SK-N-MC (cell line): ENCODE measurements at regions not wholly inside any gene's neighbourhood (a gene's known extent, or its start where the extent isn't known, plus 50 kb on each side); places are given as distances from the start of the nearest gene placed in this dataset.

ENCODE experiments used
- EZH2 ChIP-seq: fragments of 200-600 bp; sonication (generic); IDR thresholded peaks from one replicate; pipeline ENCODE4 v1.6.1; 2017; ENCODE audit warnings: antibody characterized with exemption
- FOXP2 ChIP-seq: optimal IDR thresholded peaks from 2 replicates; pipeline ENCODE3; 2011; ENCODE audit warnings: mild to moderate bottlenecking, moderate library complexity; ENCODE audit not compliant: insufficient read depth; ENCODE audit errors: extremely low read length, control extremely low read depth
- POLR2AphosphoS5 ChIP-seq: IDR thresholded peaks from 2 replicates; pipeline ENCODE4 v1.6.1; 2012; ENCODE audit warnings: mild to moderate bottlenecking, low read depth, low read length, borderline replicate concordance

DNA sequence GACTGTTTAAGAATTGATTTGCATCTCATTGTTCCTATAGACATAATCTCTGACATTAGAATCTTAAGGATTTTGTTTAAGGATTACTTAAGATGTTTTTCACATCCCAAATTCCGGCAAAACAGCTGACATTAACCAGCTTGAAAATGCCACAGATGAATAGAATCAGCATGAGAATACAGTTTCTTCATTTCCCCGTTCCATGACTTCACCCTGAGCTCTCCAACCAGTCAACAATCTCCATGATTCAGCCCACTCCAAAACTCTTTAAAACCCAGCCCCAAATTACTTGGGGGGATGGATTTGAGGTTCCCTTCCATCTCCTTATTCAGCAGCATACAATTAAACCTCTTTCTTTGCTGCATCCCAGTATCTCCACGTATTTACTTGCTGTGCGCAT is 201.0 kb downstream of the LYPLAL1 start:
- TF ChIP-seq EZH2 (no peak), POLR2AphosphoS5 (no peak), FOXP2 (no peak)
